H1 (cell line): ENCODE measurements at regions not wholly inside any gene's neighbourhood (a gene's known extent, or its start where the extent isn't known, plus 50 kb on each side); places are given as distances from the start of the nearest gene placed in this dataset.

Experiments
- CTCF ChIA-PET: fragments of 300-600 bp; sonication (Branson Sonifier 250); formaldehyde crosslinking; loops from one replicate; lab custom pipeline; 2021; ENCODE audit not compliant: partially characterized antibody; lab: Charles Lee
- POLR2A ChIA-PET: fragments of 300-600 bp; sonication (Branson Sonifier 250); formaldehyde crosslinking; loops from one replicate; lab custom pipeline; 2021; ENCODE audit warnings: inconsistent platforms; ENCODE audit not compliant: partially characterized antibody; lab: Charles Lee
- DNase-seq, 2 experiments: peaks; one replicate each; pipeline versions ENCODE4 v3.0.0 to v3.0.0-alpha.2; 2010 to 2022; ENCODE audit warnings: low spot score in 2 of 2, low read depth in 1 of 2, mixed read lengths in 1 of 2
- FAIRE-seq: peaks from 2 replicates; lab custom pipeline; 2011; peaks lifted over from hg19 to GRCh38; lab: Jason Lieb, UNC
- H2AFZ ChIP-seq: 2 replicates; pipeline ENCODE4 v1.8.1; 2012; ENCODE audit warnings: low read length, inconsistent platforms
- H2AK5ac ChIP-seq: 2 replicates; pipeline ENCODE4 v1.6.1; 2013; ENCODE audit warnings: low read depth, low read length
- H2BK120ac ChIP-seq: replicated peaks from 2 replicates; pipeline ENCODE3; 2013; ENCODE audit warnings: low read depth, low read length, inconsistent platforms
- H2BK12ac ChIP-seq: 2 replicates; pipeline ENCODE4 v1.6.1; 2013; ENCODE audit warnings: low read depth, low read length
- H2BK15ac ChIP-seq: 2 replicates; pipeline ENCODE4 v1.6.1; 2013; ENCODE audit warnings: low read length
- H2BK20ac ChIP-seq: 2 replicates; pipeline ENCODE4 v1.6.1; 2013; ENCODE audit warnings: low read length
- H2BK5ac ChIP-seq: 2 replicates; pipeline ENCODE4 v1.6.1; 2013; ENCODE audit warnings: low read depth, low read length
- H3K14ac ChIP-seq: 2 replicates; pipeline ENCODE4 v1.6.1; 2013; ENCODE audit warnings: inconsistent platforms; ENCODE audit not compliant: insufficient read length
- H3K18ac ChIP-seq: 2 replicates; pipeline ENCODE4 v1.6.1; 2013; ENCODE audit warnings: low read length; ENCODE audit errors: extremely low read depth
- H3K23ac ChIP-seq: 2 replicates; pipeline ENCODE4 v1.6.1; 2013; ENCODE audit warnings: inconsistent platforms; ENCODE audit not compliant: insufficient read length
- H3K23me2 ChIP-seq: 2 replicates; pipeline ENCODE4 v1.6.1; 2013; ENCODE audit warnings: low read depth, low read length
- H3K27ac ChIP-seq: 2 replicates; pipeline ENCODE4 v1.6.1; 2011; ENCODE audit warnings: low read depth, low read length, inconsistent platforms
- H3K27me3 ChIP-seq, 4 experiments: replicated peaks in 1 of 4; 1 replicate in 1 of 4; 2 replicates in 3 of 4; pipeline versions ENCODE4 v1.6.1 to v1.8.1; 2011 to 2013; ENCODE audit warnings: low read length in 3 of 4, mild to moderate bottlenecking in 3 of 4, inconsistent platforms in 2 of 4, mixed read lengths in 2 of 4, moderate library complexity in 1 of 4; ENCODE audit not compliant: control insufficient read depth in 3 of 4, insufficient read depth in 3 of 4; ENCODE audit errors: extremely low read depth in 1 of 4
- H3K36me3 ChIP-seq, 4 experiments: 2 replicates each; pipeline versions ENCODE4 v1.6.1 to v1.8.1; 2011 to 2013; ENCODE audit warnings: mild to moderate bottlenecking in 4 of 4, low read length in 3 of 4, moderate library complexity in 2 of 4, control low read depth in 1 of 4, inconsistent platforms in 1 of 4; ENCODE audit not compliant: insufficient read depth in 4 of 4, control insufficient read depth in 2 of 4
- H3K4ac ChIP-seq: replicated peaks from 2 replicates; pipeline ENCODE3; 2013; ENCODE audit warnings: low read length, low read depth, mixed read lengths, inconsistent platforms; ENCODE audit not compliant: insufficient read length
- H3K4me1 ChIP-seq, 4 experiments: replicated peaks in 1 of 4; 1 replicate in 1 of 4; 2 replicates in 3 of 4; pipeline versions ENCODE4 v1.6.1 to v1.8.1; 2011 to 2013; ENCODE audit warnings: low read length in 3 of 4, inconsistent platforms in 2 of 4, mixed read lengths in 1 of 4; ENCODE audit not compliant: insufficient read depth in 4 of 4, control insufficient read depth in 3 of 4
- H3K4me2 ChIP-seq, 2 experiments: 2 replicates each; pipeline versions ENCODE4 v1.6.1 to v1.8.1; 2011 to 2013; ENCODE audit warnings: low read depth in 2 of 2, low read length in 2 of 2, control low read depth in 1 of 2, inconsistent platforms in 1 of 2, mild to moderate bottlenecking in 1 of 2; ENCODE audit not compliant: insufficient read depth in 1 of 2
- H3K4me3 ChIP-seq, 4 experiments: fragments of 200-600, 300-600 bp in 1 of 4; sonication (generic), shearing (Covaris generic), sonication (Bioruptor Twin) in 1 of 4; 2 replicates each; pipeline versions ENCODE4 v1.5.1 to v1.8.1; 2011 to 2016; ENCODE audit warnings: low read length in 4 of 4, low read depth in 3 of 4, control low read depth in 2 of 4, inconsistent platforms in 2 of 4, mild to moderate bottlenecking in 2 of 4, mixed read lengths in 1 of 4, moderate library complexity in 1 of 4; ENCODE audit not compliant: insufficient read depth in 2 of 4; ENCODE audit errors: extremely low read depth in 1 of 4
- H3K56ac ChIP-seq: replicated peaks from 2 replicates; pipeline ENCODE3; 2013; ENCODE audit warnings: low read depth, mild to moderate bottlenecking, mixed read lengths, low read length, inconsistent platforms; ENCODE audit not compliant: insufficient read length
- H3K79me1 ChIP-seq: 2 replicates; pipeline ENCODE4 v1.6.1; 2013; ENCODE audit warnings: low read depth, low read length, control low read depth
- H3K79me2 ChIP-seq, 2 experiments: 2 replicates each; pipeline versions ENCODE4 v1.6.1 to v1.8.1; 2012 to 2013; ENCODE audit warnings: low read length in 2 of 2, mild to moderate bottlenecking in 2 of 2, inconsistent platforms in 1 of 2; ENCODE audit not compliant: insufficient read depth in 2 of 2, control insufficient read depth in 1 of 2
- H3K9ac ChIP-seq, 4 experiments: replicated peaks in 1 of 4; 1 replicate in 1 of 4; 2 replicates in 3 of 4; pipeline versions ENCODE4 v1.6.1 to v1.8.1; 2011 to 2013; ENCODE audit warnings: low read depth in 3 of 4, low read length in 3 of 4, control low read depth in 2 of 4, mild to moderate bottlenecking in 2 of 4, moderate library complexity in 2 of 4, inconsistent platforms in 1 of 4; ENCODE audit errors: extremely low read depth in 1 of 4
- H3K9me3 ChIP-seq, 2 experiments: 2 replicates each; pipeline versions ENCODE4 v1.6.1 to v1.8.1; 2012 to 2013; ENCODE audit warnings: mild to moderate bottlenecking in 2 of 2, moderate library complexity in 2 of 2, control low read depth in 1 of 2, inconsistent platforms in 1 of 2, low read depth in 1 of 2, low read length in 1 of 2, mixed read lengths in 1 of 2; ENCODE audit not compliant: insufficient read depth in 2 of 2
- H4K20me1 ChIP-seq, 2 experiments: replicated peaks in 1 of 2; 2 replicates each; pipeline versions ENCODE3 to v1.8.1; 2011 to 2013; ENCODE audit warnings: inconsistent platforms in 2 of 2, low read length in 2 of 2, mild to moderate bottlenecking in 1 of 2; ENCODE audit not compliant: insufficient read depth in 2 of 2, control insufficient read depth in 1 of 2
- H4K5ac ChIP-seq: 2 replicates; pipeline ENCODE4 v1.6.1; 2013; ENCODE audit warnings: low read length, low read depth, mixed read lengths, inconsistent platforms; ENCODE audit not compliant: insufficient read length
- H4K8ac ChIP-seq: 2 replicates; pipeline ENCODE4 v1.8.0; 2013; ENCODE audit warnings: mild to moderate bottlenecking, moderate library complexity, low read length, inconsistent platforms; ENCODE audit not compliant: insufficient read depth; ENCODE audit errors: extremely low read depth
- H4K91ac ChIP-seq: replicated peaks from 2 replicates; pipeline ENCODE3; 2013; ENCODE audit warnings: low read length, mixed read lengths, inconsistent platforms; ENCODE audit not compliant: insufficient read length
- NANOG ChIP-seq: IDR thresholded peaks from 2 replicates; pipeline ENCODE4 v1.6.1; 2011; ENCODE audit warnings: low read length, low read depth, mild to moderate bottlenecking, inconsistent platforms; ENCODE audit not compliant: insufficient read depth, poor library complexity, severe bottlenecking
- WGBS, 2 experiments: shearing (Covaris generic) in 1 of 2; methylation state at CpG; one replicate each; pipeline versions ENCODE4 v1.1.6 to v1.1.7; 2013 to 2015; ENCODE audit warnings: low lambda C conversion rate in 2 of 2, mixed read lengths in 2 of 2, inconsistent platforms in 1 of 2, low coverage in 1 of 2, missing lambda C conversion rate in 1 of 2; ENCODE audit not compliant: insufficient replicate concordance in 2 of 2, insufficient coverage in 1 of 2, insufficient read length in 1 of 2; ENCODE audit errors: extremely low coverage in 1 of 2, missing lambda C conversion rate in 1 of 2; 5-methylcytosine and 5-hydroxymethylcytosine counted together

DNA sequence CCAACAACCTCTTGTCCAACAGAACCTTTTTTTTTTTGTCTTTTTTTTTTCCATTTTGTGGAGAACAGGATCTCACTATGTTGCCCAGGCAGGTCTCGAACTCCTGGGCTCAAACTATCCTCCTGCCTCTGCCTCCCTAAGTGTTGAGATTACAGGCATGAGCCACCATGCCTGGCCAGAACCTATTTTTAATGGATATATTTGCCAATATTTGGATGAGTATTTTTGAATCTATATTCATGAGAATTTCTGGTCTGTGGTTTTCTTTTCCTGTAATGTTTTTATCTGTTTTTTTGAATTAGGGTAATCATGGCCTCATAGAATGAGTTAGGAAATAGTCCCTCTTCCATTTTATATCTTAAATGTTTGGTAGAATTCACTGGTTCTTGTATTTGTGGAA, 70.4 kb upstream of the RET start:
- Histone ChIP-seq H4K5ac (no peak overlapping the region), H2BK12ac (no peak overlapping the region), H4K8ac (no peak overlapping the region), H3K14ac (no peak overlapping the region), H3K4ac (no peak overlapping the region), H3K23me2 (no peaks in the 10 kb centered on the region), H3K79me2 (no peaks in the 10 kb centered on the region), H3K9ac (no peak overlapping the region), H2BK20ac (no peak overlapping the region), H4K91ac (no peak overlapping the region), H3K56ac (no peak overlapping the region), H2BK5ac (no peak overlapping the region), H3K4me2 (no peak overlapping the region), H2BK120ac (no peak overlapping the region), H2AFZ (no peak overlapping the region), H3K36me3 (peaks cover 0 to 4% (median 0%) of the 10 kb centered on the region in 4 experiments; a peak in 1 of 8 replicates), H3K18ac (no peak overlapping the region), H2AK5ac (no peak overlapping the region), H3K9me3 (peaks cover 22 to 23% of the 10 kb centered on the region in 2 experiments), H3K79me1 (no peaks in the 10 kb centered on the region), H3K4me3 (no peak overlapping the region), H3K23ac (no peak overlapping the region), H3K4me1 (peaks cover 0 to 2% (median 0%) of the 10 kb centered on the region in 4 experiments; a peak in 1 of 7 replicates), H3K27ac (no peak overlapping the region), H3K27me3 (no peaks in the 10 kb centered on the region; a peak in 1 of 7 replicates), H4K20me1 (no peaks in the 10 kb centered on the region), H2BK15ac (no peak overlapping the region)
- POLR2A ChIA-PET, result no interaction called here
- DNase-seq (no peak), FAIRE-seq (no peak)
- CTCF ChIA-PET, result interaction anchor here (1.7 kb wide), 1 partner anchor 8 kb away, joined by 5 read pairs; no protein-coding TSS in a partner anchor
- TF ChIP-seq NANOG, result no peak
- 88% methylated on average over 1 of the region's 1 CpG; no CpG with 5 or more reads in 1 of the 2 experiments for WGBS, 2 experiments
